Breast epithelium (tissue), 4 donors: ENCODE measurements at regions not wholly inside any gene's neighbourhood (a gene's known extent, or its start where the extent isn't known, plus 50 kb on each side); places are given as distances from the start of the nearest gene placed in this dataset.

Experiments
- DNase-seq, 2 donors: peaks; one replicate each; pipeline ENCODE4 v3.0.0-alpha.2; 2019; ENCODE audit warnings: low spot score in 2 of 2
- H3K27ac ChIP-seq, 2 donors: fragments of 200-600 bp; sonication (generic) in 1 of 2; one replicate each; pipeline ENCODE4 v1.5.1; 2016 to 2019; ENCODE audit warnings: mild to moderate bottlenecking in 1 of 2
- H3K27me3 ChIP-seq, 2 donors: fragments of 200-600 bp; sonication (generic) in 1 of 2; one replicate each; pipeline versions ENCODE4 v1.5.1 to v1.6.0; 2017 to 2019; ENCODE audit warnings: control low read depth in 1 of 2, mild to moderate bottlenecking in 1 of 2
- H3K36me3 ChIP-seq: fragments of 200-600 bp; one replicate; pipeline ENCODE4 v1.5.1; 2019
- H3K4me1 ChIP-seq, 2 donors: fragments of 200-600 bp; sonication (generic); one replicate each; pipeline ENCODE4 v1.5.1; 2016 to 2019; ENCODE audit warnings: control low read depth in 1 of 2
- H3K4me3 ChIP-seq, 3 donors: fragments of 200-600 bp; sonication (generic); 1 replicate in 2 of 3; 2 replicates in 1 of 3; pipeline ENCODE4 v1.5.1; 2016 to 2019; ENCODE audit warnings: mild to moderate bottlenecking in 3 of 3, moderate library complexity in 2 of 3
- H3K9me3 ChIP-seq, 2 donors: fragments of 200-600 bp; sonication (generic) in 1 of 2; one replicate each; pipeline ENCODE4 v1.5.1; 2016 to 2019; ENCODE audit warnings: control low read depth in 1 of 2
- CTCF ChIP-seq, 3 donors: fragments of 450-650 bp; IDR thresholded peaks; one replicate each; pipeline ENCODE4 v1.5.1; 2016 to 2017; ENCODE audit warnings: antibody characterized with exemption in 3 of 3, mild to moderate bottlenecking in 3 of 3, moderate library complexity in 3 of 3
- POLR2A ChIP-seq: fragments of 450-650 bp; IDR thresholded peaks from one replicate; pipeline ENCODE4 v1.6.1; 2016; ENCODE audit warnings: antibody characterized with exemption, mild to moderate bottlenecking, moderate library complexity
- POLR2AphosphoS5 ChIP-seq, 3 donors: sonication (generic); formaldehyde crosslinking; IDR thresholded peaks; one replicate each; pipeline ENCODE4 v1.6.1; 2017; ENCODE audit warnings: antibody characterized with exemption in 3 of 3
- intact Hi-C: fragments of 100-400 bp; cut with DNase I; formaldehyde crosslinking; loops from one replicate; pipeline ENCODE4 v1.15.1; 2023; ENCODE audit warnings: low total_unique reads

- Histone ChIP-seq H3K4me3 (no peak overlapping the region), H3K4me1 (no peaks in the 10 kb centered on the region), H3K27me3 (no peaks in the 10 kb centered on the region), H3K36me3 (no peaks in the 10 kb centered on the region), H3K27ac (no peak overlapping the region), H3K9me3 (no peaks in the 10 kb centered on the region)
- no peak for TF ChIP-seq CTCF (IDR thresholded peaks at IDR 0.05)
- TF ChIP-seq POLR2A: no peak
- no peak for TF ChIP-seq POLR2AphosphoS5 (IDR thresholded peaks at IDR 0.05)
- DNase-seq: no peak
- intact Hi-C loops: no loop called here
Measured at GRCh38 chr2:188851826-188852225, 122.3 kb upstream of the COL3A1 start.

GRCh38 chr2:188852772-188853171 is 121.4 kb upstream of the COL3A1 start:
- H3K9me3 ChIP-seq: no peaks in the 10 kb centered on the region
- no peak overlapping the region for H3K4me3 ChIP-seq
- no peak for TF ChIP-seq CTCF (IDR thresholded peaks at IDR 0.05)
- no peak for TF ChIP-seq POLR2AphosphoS5 (IDR thresholded peaks at IDR 0.05)
- TF ChIP-seq POLR2A: no peak
- no peak for DNase-seq
- H3K27ac ChIP-seq: no peak overlapping the region
- no peaks in the 10 kb centered on the region for H3K4me1 ChIP-seq
- H3K27me3 ChIP-seq: no peaks in the 10 kb centered on the region
- H3K36me3 ChIP-seq: no peaks in the 10 kb centered on the region
- intact Hi-C loops: no loop called here

- no peaks in the 10 kb centered on the region for H3K4me1 ChIP-seq
- no peaks in the 10 kb centered on the region for H3K27me3 ChIP-seq
- no peaks in the 10 kb centered on the region for H3K36me3 ChIP-seq
- TF ChIP-seq POLR2A (no peak), POLR2AphosphoS5 (IDR thresholded peaks at IDR 0.05) (no peak), CTCF (IDR thresholded peaks at IDR 0.05) (no peak)
- no peak for DNase-seq
- H3K27ac ChIP-seq: no peak overlapping the region
- H3K9me3 ChIP-seq: no peaks in the 10 kb centered on the region
- intact Hi-C loops: no loop called here
- H3K4me3 ChIP-seq: no peak overlapping the region
Measured at GRCh38 chr2:188853307-188853706, 120.9 kb upstream of the COL3A1 start.

GRCh38 chr2:188865681-188866080 is 108.5 kb upstream of the COL3A1 start:
- intact Hi-C loops: no loop called here
- DNase-seq: no peak
- Histone ChIP-seq H3K27me3 (no peaks in the 10 kb centered on the region), H3K36me3 (no peaks in the 10 kb centered on the region), H3K4me3 (no peak overlapping the region), H3K27ac (no peak overlapping the region), H3K4me1 (no peaks in the 10 kb centered on the region), H3K9me3 (peaks cover 0 to 13% of the 10 kb centered on the region in 2 donors)
- no peak for TF ChIP-seq POLR2AphosphoS5 (IDR thresholded peaks at IDR 0.05)
- no peak for TF ChIP-seq CTCF (IDR thresholded peaks at IDR 0.05)
- no peak for TF ChIP-seq POLR2A

GRCh38 chr2:188869550-188869949 is 104.6 kb upstream of the COL3A1 start:
- intact Hi-C loops: no loop called here
- Histone ChIP-seq H3K4me1 (no peaks in the 10 kb centered on the region), H3K27me3 (no peaks in the 10 kb centered on the region), H3K9me3 (peaks cover 0 to 13% of the 10 kb centered on the region in 2 donors), H3K27ac (no peak overlapping the region), H3K4me3 (no peak overlapping the region), H3K36me3 (no peaks in the 10 kb centered on the region)
- TF ChIP-seq POLR2A: no peak
- no peak for DNase-seq

- intact Hi-C loops: no loop called here
- Histone ChIP-seq H3K27ac (no peak overlapping the region), H3K4me1 (no peaks in the 10 kb centered on the region), H3K9me3 (peaks cover 0 to 13% of the 10 kb centered on the region in 2 donors), H3K27me3 (no peaks in the 10 kb centered on the region), H3K4me3 (no peak overlapping the region), H3K36me3 (no peaks in the 10 kb centered on the region)
- DNase-seq: no peak
- no peak for TF ChIP-seq POLR2A
- no peak for TF ChIP-seq POLR2AphosphoS5 (IDR thresholded peaks at IDR 0.05)
- TF ChIP-seq CTCF (IDR thresholded peaks at IDR 0.05): no peak
Measured at GRCh38 chr2:188870289-188870688, 103.9 kb upstream of the COL3A1 start.
